ENCODE measurements at regions not wholly inside any gene's neighbourhood (a gene's known extent, or its start where the extent isn't known, plus 50 kb on each side); places are given as distances from the start of the nearest gene placed in this dataset.
"Not testable (repeated sequence)": the region's sequence is repeated elsewhere in the genome, so short reads cannot be mapped to it uniquely, and the experiment has no call there.

DNA sequence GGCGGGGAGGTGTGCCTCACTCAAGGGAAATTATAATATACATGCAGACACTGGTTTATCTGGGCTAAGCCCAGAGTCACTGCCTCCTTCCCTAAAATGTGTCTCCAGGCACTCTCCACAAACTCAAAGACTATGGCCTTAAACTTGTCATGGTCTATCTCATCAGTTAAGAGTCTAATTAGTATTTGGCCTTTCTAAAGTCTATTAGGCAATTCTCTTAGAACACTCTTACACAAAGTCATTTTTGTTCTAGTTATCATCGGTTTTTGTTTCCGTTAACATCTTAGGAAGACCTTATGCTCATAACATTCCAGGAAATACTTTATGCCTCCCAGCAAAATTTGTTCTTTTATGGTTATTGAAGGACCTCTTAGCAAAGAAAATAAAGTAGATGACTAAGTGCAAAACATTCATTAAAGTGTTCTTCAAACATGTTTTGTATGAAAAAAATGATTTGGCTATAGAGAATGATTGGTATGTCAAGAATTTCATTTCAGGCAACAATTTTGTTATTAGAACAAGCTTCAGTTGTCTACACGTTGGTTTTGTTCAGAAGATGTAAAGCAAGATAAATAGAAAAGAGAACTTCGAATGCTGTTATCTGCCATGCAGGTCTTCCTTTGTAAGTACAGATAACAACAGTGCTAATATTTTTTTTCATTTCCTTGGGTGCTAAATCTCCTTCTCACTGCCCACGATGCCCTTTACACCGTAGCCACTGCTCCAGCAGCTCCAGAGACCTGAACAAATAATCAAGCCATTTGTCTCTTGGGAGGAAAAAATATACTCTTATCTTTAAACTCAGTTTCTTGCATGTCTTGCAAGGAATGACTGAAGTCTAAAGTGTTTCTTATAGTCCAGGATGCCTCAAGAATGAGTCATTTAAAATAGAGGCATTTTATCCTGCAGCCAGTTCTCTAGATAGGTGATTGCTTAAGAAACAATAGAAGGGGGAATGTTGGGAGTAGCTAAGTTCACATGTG, 170.4 kb downstream of the HTR1B start:
- H3K27ac Mint-ChIP-seq = no peak overlapping the region
- peaks cover 3% of the 10 kb centered on the region for H3K9me3 Mint-ChIP-seq (ENCODE audit: low read depth)
- no peak for ATAC-seq
- no peak for DNase-seq
- no peak overlapping the region for H3K4me3 Mint-ChIP-seq
- no peaks in the 10 kb centered on the region for H3K27me3 Mint-ChIP-seq
- no peaks in the 10 kb centered on the region for H3K36me3 Mint-ChIP-seq
- CTCF ChIA-PET = no interaction called here
- no peaks in the 10 kb centered on the region for H3K4me1 Mint-ChIP-seq

- DNase-seq = no peak
- no peaks in the 10 kb centered on the region for H3K36me3 Mint-ChIP-seq
- CTCF ChIA-PET = no interaction called here
- peaks cover 4% of the 10 kb centered on the region for H3K9me3 Mint-ChIP-seq (ENCODE audit: low read depth)
- H3K4me1 Mint-ChIP-seq = no peaks in the 10 kb centered on the region
- H3K27me3 Mint-ChIP-seq = no peaks in the 10 kb centered on the region
- ATAC-seq = no peak
- H3K27ac Mint-ChIP-seq = no peak overlapping the region
- no peak overlapping the region for H3K4me3 Mint-ChIP-seq
Observed at GRCh38 chr6:77290798-77291197, 172.5 kb downstream of the HTR1B start.

- no peak overlapping the region for H3K4me3 Mint-ChIP-seq
- H3K27ac Mint-ChIP-seq = no peak overlapping the region
- H3K4me1 Mint-ChIP-seq = no peaks in the 10 kb centered on the region
- H3K36me3 Mint-ChIP-seq = no peaks in the 10 kb centered on the region
- DNase-seq = no peak
- H3K9me3 Mint-ChIP-seq (ENCODE audit: low read depth) = peaks cover 4% of the 10 kb centered on the region
- CTCF ChIA-PET = no interaction called here
- H3K27me3 Mint-ChIP-seq = no peaks in the 10 kb centered on the region
- ATAC-seq = no peak
Observed at GRCh38 chr6:77286541-77286940, 176.8 kb downstream of the HTR1B start.

DNA sequence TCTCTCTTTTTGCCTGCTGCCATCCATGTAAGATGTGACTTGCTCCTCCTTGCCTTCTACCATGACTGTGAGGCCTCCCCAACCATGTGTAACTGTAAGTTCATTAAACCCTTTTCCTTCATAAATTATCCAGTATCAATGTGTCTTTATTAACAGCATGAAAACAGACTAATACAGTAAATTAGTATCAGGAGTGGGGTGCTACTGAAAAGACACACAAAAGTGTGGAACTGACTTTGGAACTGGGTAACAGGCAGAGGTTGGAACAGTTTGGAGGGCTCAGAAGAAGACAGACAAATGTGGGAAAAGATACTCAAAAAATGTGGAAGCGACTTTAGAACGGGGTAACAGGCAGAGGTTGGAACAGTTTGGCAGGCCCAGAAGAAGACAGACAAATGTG, 189.4 kb downstream of the HTR1B start:
- no peak for ATAC-seq
- H3K4me1 Mint-ChIP-seq = no peaks in the 10 kb centered on the region
- no peak overlapping the region for H3K4me3 Mint-ChIP-seq
- H3K9me3 Mint-ChIP-seq (ENCODE audit: low read depth) = peaks cover 15% of the 10 kb centered on the region
- no peaks in the 10 kb centered on the region for H3K36me3 Mint-ChIP-seq
- DNase-seq = no peak
- H3K27me3 Mint-ChIP-seq = no peaks in the 10 kb centered on the region
- H3K27ac Mint-ChIP-seq = no peak overlapping the region
- CTCF ChIA-PET = no interaction called here

DNA sequence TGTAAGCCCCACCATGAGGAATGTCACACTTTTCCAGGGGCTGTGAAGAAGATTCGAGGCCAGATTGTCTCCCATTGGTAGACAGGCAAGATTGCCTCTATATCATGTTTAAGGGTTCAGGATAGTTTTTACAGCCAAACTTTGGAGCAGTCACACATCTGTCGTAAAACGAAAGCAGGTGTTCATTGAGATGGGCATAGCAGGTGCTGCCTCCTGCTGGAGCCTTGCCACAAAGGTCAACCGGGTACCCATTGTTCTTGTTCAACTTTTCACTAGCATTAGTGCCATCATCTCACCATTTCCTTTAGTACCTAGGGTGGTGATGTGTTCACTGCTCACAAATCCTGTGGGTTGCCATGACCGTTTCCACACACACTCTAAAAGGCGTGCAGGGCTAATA, 198.3 kb downstream of the HTR1B start:
- H3K9me3 Mint-ChIP-seq (ENCODE audit: low read depth) = peaks cover 9% of the 10 kb centered on the region
- H3K36me3 Mint-ChIP-seq = no peaks in the 10 kb centered on the region
- H3K4me3 Mint-ChIP-seq = no peak overlapping the region

DNA sequence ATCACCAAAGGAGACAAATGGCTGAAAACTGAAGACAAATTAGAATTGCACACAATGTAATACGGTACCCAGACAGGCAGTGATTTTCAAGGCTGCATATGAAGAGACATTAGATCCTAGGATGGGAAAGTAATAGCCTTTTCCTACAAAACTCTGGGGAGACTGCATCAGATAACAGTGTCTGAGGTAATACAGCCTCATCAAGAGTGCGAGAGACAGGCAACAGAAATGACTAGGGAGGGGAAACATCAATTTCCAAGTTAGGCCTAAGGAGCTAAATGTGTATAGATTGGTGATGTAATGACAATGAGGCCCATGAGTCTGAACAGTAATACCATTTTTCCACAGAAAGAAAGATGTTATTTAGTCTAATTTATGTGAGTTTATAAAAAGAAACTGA, 200.3 kb downstream of the HTR1B start:
- CTCF ChIA-PET = no interaction called here
- no peak overlapping the region for H3K27ac Mint-ChIP-seq
- no peaks in the 10 kb centered on the region for H3K36me3 Mint-ChIP-seq

More for the DNA sequence above, 198.3 kb downstream of the HTR1B start:
- CTCF ChIA-PET = no interaction called here
- no peak for ATAC-seq
- Mint-ChIP-seq H3K27me3 (no peaks in the 10 kb centered on the region), H3K4me1 (no peaks in the 10 kb centered on the region), H3K27ac (no peak overlapping the region)
- no peak for DNase-seq

DNA sequence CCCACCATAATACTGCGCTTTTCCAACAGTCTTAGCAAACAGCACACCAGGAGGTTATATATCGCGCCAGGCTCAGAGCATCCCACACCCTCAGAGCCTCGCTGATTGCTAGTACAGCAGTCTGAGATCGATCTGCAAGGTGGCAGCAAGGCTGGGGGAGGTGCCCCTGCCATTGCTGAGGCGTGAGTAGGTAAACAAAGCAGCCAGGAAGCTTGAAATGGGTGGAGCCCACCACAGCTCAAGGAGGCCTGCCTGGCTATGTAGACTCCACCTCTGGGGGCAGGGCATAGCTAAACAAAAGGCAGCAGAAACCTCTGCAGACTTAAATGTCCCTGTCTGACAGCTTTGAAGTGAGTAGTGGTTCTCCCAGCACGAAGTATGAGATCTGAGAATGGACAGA, 211.5 kb downstream of the HTR1B start:
- H3K4me1 Mint-ChIP-seq; H3K27ac Mint-ChIP-seq; CTCF ChIA-PET; H3K27me3 Mint-ChIP-seq; H3K36me3 Mint-ChIP-seq; DNase-seq; H3K4me3 Mint-ChIP-seq; H3K9me3 Mint-ChIP-seq (ENCODE audit: low read depth); ATAC-seq: not testable (repeated sequence)

More for the DNA sequence above, 200.3 kb downstream of the HTR1B start:
- Mint-ChIP-seq H3K9me3 (ENCODE audit: low read depth) (peaks cover 6% of the 10 kb centered on the region), H3K27me3 (no peaks in the 10 kb centered on the region), H3K4me1 (no peaks in the 10 kb centered on the region), H3K4me3 (no peak overlapping the region)
- no peak for DNase-seq
- ATAC-seq = no peak

DNA sequence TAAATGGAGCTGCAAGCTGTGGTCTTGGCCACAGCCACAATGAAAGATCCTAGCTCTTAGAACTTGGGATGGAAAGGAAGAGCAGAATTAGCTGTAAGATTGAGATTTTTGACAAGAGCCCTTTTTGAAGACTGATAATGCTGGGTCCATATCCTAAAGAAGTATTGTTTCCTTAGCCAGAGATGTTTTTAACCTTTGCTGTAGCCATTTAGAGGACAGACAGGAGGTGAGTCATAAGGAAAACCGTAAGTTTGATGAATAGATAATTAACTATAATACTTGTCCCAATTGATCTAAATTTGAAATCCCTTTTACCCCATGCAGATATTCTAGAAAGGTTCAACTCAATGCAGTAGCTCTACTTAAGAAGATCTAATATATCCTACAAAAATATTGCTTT, 213.7 kb downstream of the HTR1B start:
- Mint-ChIP-seq H3K36me3 (no peaks in the 10 kb centered on the region), H3K4me1 (no peaks in the 10 kb centered on the region), H3K9me3 (ENCODE audit: low read depth) (peaks cover 3% of the 10 kb centered on the region), H3K27ac (no peak overlapping the region), H3K27me3 (no peaks in the 10 kb centered on the region), H3K4me3 (no peak overlapping the region)
- ATAC-seq (no peak), DNase-seq (no peak)
- CTCF ChIA-PET = no interaction called here

DNA sequence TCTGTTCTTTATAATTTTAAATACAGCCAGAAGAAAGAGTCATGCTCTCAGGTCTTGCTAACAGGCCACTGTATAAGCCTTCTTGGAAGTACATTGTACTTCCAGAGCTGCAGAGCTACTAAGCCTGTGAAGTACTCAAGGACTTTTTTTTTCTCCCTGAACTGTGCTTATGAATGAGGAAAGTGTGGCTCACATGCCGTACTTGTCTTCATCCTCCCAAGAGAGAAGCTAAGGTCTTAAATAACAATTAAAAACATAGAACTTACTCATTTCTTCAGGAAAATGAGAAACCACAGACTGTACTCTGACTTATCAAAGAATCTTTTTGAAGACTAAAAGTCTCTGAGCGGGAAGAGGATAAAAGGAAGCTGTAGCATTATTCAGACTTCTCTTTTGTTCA, 218.3 kb downstream of the HTR1B start:
- H3K27ac Mint-ChIP-seq = no peak overlapping the region
- DNase-seq (no peak), ATAC-seq (no peak)
- no peaks in the 10 kb centered on the region for H3K36me3 Mint-ChIP-seq
- no peak overlapping the region for H3K4me3 Mint-ChIP-seq
- no peaks in the 10 kb centered on the region for H3K27me3 Mint-ChIP-seq
- CTCF ChIA-PET = no interaction called here
- H3K9me3 Mint-ChIP-seq (ENCODE audit: low read depth) = peaks cover 2% of the 10 kb centered on the region
- no peaks in the 10 kb centered on the region for H3K4me1 Mint-ChIP-seq

GRCh38 chr6:77231438-77232305, 231.6 kb downstream of the HTR1B start:
- Mint-ChIP-seq H3K36me3 (no peaks in the 10 kb centered on the region), H3K27ac (no peak overlapping the region), H3K9me3 (ENCODE audit: low read depth) (no peaks in the 10 kb centered on the region), H3K27me3 (no peaks in the 10 kb centered on the region), H3K4me1 (no peaks in the 10 kb centered on the region), H3K4me3 (no peak overlapping the region)
- CTCF ChIA-PET = no interaction called here
- DNase-seq (no peak), ATAC-seq (no peak)

- Mint-ChIP-seq H3K27ac (no peak overlapping the region), H3K9me3 (ENCODE audit: low read depth) (no peaks in the 10 kb centered on the region), H3K4me3 (no peak overlapping the region), H3K4me1 (no peaks in the 10 kb centered on the region), H3K36me3 (no peaks in the 10 kb centered on the region), H3K27me3 (no peaks in the 10 kb centered on the region)
- CTCF ChIA-PET = no interaction called here
- ATAC-seq = no peak
- no peak for DNase-seq
Observed at GRCh38 chr6:77228279-77228678, 235.0 kb downstream of the HTR1B start.

DNA sequence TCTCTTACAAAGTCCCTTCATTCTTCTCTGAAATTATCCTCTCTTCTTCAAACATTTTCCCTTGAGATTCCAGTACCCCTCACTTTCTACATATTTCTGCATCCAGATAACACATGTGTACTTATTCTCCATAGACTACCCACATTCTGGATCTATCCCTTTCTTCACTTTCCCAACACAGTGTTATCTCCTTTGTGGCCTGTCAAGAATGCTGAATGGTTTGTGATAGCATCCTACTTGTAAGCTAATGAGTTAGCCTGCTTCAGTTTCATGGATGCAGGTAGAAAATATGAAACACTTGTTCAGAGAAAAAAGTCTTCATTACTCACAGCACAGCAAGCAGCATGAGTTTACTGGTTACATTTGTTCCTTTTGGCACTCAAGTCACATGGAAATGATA, 245.4 kb downstream of the HTR1B start:
- peaks cover 5% of the 10 kb centered on the region for H3K9me3 Mint-ChIP-seq (ENCODE audit: low read depth)
- no peak for DNase-seq
- no peaks in the 10 kb centered on the region for H3K27me3 Mint-ChIP-seq
- H3K27ac Mint-ChIP-seq = no peak overlapping the region
- H3K4me1 Mint-ChIP-seq = no peaks in the 10 kb centered on the region
- H3K36me3 Mint-ChIP-seq = no peaks in the 10 kb centered on the region
- CTCF ChIA-PET = no interaction called here
- H3K4me3 Mint-ChIP-seq = no peak overlapping the region
- no peak for ATAC-seq

- no peaks in the 10 kb centered on the region for H3K27me3 Mint-ChIP-seq
Observed at GRCh38 chr6:77205936-77206335, 257.4 kb downstream of the HTR1B start.

GRCh38 chr6:77204555-77204954, 258.7 kb downstream of the HTR1B start:
- peaks cover 9% of the 10 kb centered on the region for H3K9me3 Mint-ChIP-seq (ENCODE audit: low read depth)
- H3K4me3 Mint-ChIP-seq = no peak overlapping the region
- H3K36me3 Mint-ChIP-seq = no peaks in the 10 kb centered on the region
- no peaks in the 10 kb centered on the region for H3K27me3 Mint-ChIP-seq
- no peak overlapping the region for H3K27ac Mint-ChIP-seq
- ATAC-seq = no peak
- no peaks in the 10 kb centered on the region for H3K4me1 Mint-ChIP-seq
- no peak for DNase-seq
- CTCF ChIA-PET = no interaction called here

More at GRCh38 chr6:77205936-77206335, 257.4 kb downstream of the HTR1B start:
- Mint-ChIP-seq H3K36me3 (no peaks in the 10 kb centered on the region), H3K4me1 (no peaks in the 10 kb centered on the region), H3K27ac (no peak overlapping the region), H3K4me3 (no peak overlapping the region), H3K9me3 (ENCODE audit: low read depth) (peaks cover 8% of the 10 kb centered on the region)
- ATAC-seq (no peak), DNase-seq (no peak)
- CTCF ChIA-PET = no interaction called here

All from activated CD8-positive, alpha-beta memory T cell treated with anti-CD3 and anti-CD28 coated beads, Interleukin-2, amount 10 ng/mL, durations not matched to agents 7 days and 5 days (primary cell).